GM21786 (cell line): ENCODE measurements at regions not wholly inside any gene's neighbourhood (a gene's known extent, or its start where the extent isn't known, plus 50 kb on each side); places are given as distances from the start of the nearest gene placed in this dataset.

Source experiments
- ATAC-seq: cut with Tn5 transposase; IDR thresholded peaks from one replicate; pipeline ENCODE4 v1.9.1; 2021; ENCODE audit not compliant: unreplicated experiment

- ATAC-seq, result no peak
These were observed 114.1 kb downstream of the SLC16A9 start for GRCh38 chr10:59595593-59595992.

GRCh38 chr10:59593768-59594167, 115.9 kb downstream of the SLC16A9 start:
- no peak for ATAC-seq

GRCh38 chr10:59589796-59590195, 119.9 kb downstream of the SLC16A9 start:
- no peak for ATAC-seq

- ATAC-seq, result no peak
These were observed 120.9 kb downstream of the SLC16A9 start for GRCh38 chr10:59588791-59589190.

GRCh38 chr10:59587756-59588140, 121.9 kb downstream of the SLC16A9 start:
- no peak for ATAC-seq

- ATAC-seq, result no peak
These were observed 122.4 kb downstream of the SLC16A9 start for GRCh38 chr10:59587083-59587755.

- ATAC-seq, result no peak
These were observed 123.2 kb downstream of the SLC16A9 start for GRCh38 chr10:59586407-59586891.

- ATAC-seq, result no peak
These were observed 124.5 kb downstream of the SLC16A9 start for GRCh38 chr10:59585046-59585700.

- ATAC-seq, result no peak
These were observed 126.9 kb downstream of the SLC16A9 start for GRCh38 chr10:59582780-59583179.

- no peak for ATAC-seq
These were observed 127.6 kb downstream of the SLC16A9 start for GRCh38 chr10:59582058-59582457.

- no peak for ATAC-seq
These were observed 129.4 kb downstream of the SLC16A9 start for GRCh38 chr10:59580026-59580863.

- ATAC-seq, result no peak
These were observed 130.9 kb downstream of the SLC16A9 start for GRCh38 chr10:59578741-59579140.

- peak; percentile 43 for ATAC-seq
These were observed 131.7 kb downstream of the SLC16A9 start for GRCh38 chr10:59577984-59578383.

- ATAC-seq, result no peak
These were observed 134.4 kb downstream of the SLC16A9 start for GRCh38 chr10:59575269-59575668.

- ATAC-seq, result no peak
These were observed 146.1 kb downstream of the SLC16A9 start for GRCh38 chr10:59563531-59563930.

- ATAC-seq, result no peak
These were observed 147.5 kb downstream of the SLC16A9 start for GRCh38 chr10:59562126-59562525.

GRCh38 chr10:59561477-59562121, 148.1 kb downstream of the SLC16A9 start:
- no peak for ATAC-seq

- no peak for ATAC-seq
These were observed 148.7 kb downstream of the SLC16A9 start for GRCh38 chr10:59560990-59561389.

- ATAC-seq, result no peak
These were observed 149.5 kb downstream of the SLC16A9 start for GRCh38 chr10:59560161-59560560.

GRCh38 chr10:59558066-59558465, 151.6 kb downstream of the SLC16A9 start:
- ATAC-seq, result no peak

- ATAC-seq, result no peak
These were observed 152.0 kb downstream of the SLC16A9 start for GRCh38 chr10:59557642-59558041.
